H1 (cell line): ENCODE measurements at regions not wholly inside any gene's neighbourhood (a gene's known extent, or its start where the extent isn't known, plus 50 kb on each side); places are given as distances from the start of the nearest gene placed in this dataset.

Experiments used
- CTBP2 ChIP-seq: IDR thresholded peaks from 2 replicates; pipeline ENCODE4 v1.7.0; 2011; ENCODE audit warnings: borderline replicate concordance, mild to moderate bottlenecking, moderate library complexity, mixed read lengths, low read length; ENCODE audit not compliant: insufficient read depth, insufficient read length
- CTCF ChIP-seq, 3 experiments: IDR thresholded peaks; 1 replicate in 2 of 3; 2 replicates in 1 of 3; pipeline versions ENCODE4 v1.5.1 to v1.6.1; 2011; ENCODE audit warnings: low read length in 3 of 3, mild to moderate bottlenecking in 3 of 3, inconsistent platforms in 2 of 3, low read depth in 1 of 3, moderate library complexity in 1 of 3; ENCODE audit not compliant: insufficient read depth in 1 of 3; ENCODE audit errors: control extremely low read depth in 1 of 3
- KDM1A ChIP-seq: fragments of 200-600, 300-600 bp; sonication (generic); IDR thresholded peaks from 2 replicates; pipeline ENCODE4 v1.7.1; 2016; ENCODE audit warnings: mild to moderate bottlenecking, low read length, borderline replicate concordance

- TF ChIP-seq CTCF (IDR thresholded peaks at IDR 0.05; ENCODE audit: control extremely low read depth in 1 of 3, insufficient read depth in 1 of 3, low read depth in 1 of 3, low read length in 3 of 3) (no peak), KDM1A (no peak), CTBP2 (no peak)
Observed at GRCh38 chr18:22320155-22320554, 97.6 kb downstream of the CTAGE1 start (continued).
